ENCODE measurements at regions not wholly inside any gene's neighbourhood (a gene's known extent, or its start where the extent isn't known, plus 50 kb on each side); places are given as distances from the start of the nearest gene placed in this dataset.

GRCh38 chr4:14837860-14838259 is 164.4 kb upstream of the CPEB2 start (continued):
- TF ChIP-seq REST (IDR thresholded peaks at IDR 0.05): no peak

DNA sequence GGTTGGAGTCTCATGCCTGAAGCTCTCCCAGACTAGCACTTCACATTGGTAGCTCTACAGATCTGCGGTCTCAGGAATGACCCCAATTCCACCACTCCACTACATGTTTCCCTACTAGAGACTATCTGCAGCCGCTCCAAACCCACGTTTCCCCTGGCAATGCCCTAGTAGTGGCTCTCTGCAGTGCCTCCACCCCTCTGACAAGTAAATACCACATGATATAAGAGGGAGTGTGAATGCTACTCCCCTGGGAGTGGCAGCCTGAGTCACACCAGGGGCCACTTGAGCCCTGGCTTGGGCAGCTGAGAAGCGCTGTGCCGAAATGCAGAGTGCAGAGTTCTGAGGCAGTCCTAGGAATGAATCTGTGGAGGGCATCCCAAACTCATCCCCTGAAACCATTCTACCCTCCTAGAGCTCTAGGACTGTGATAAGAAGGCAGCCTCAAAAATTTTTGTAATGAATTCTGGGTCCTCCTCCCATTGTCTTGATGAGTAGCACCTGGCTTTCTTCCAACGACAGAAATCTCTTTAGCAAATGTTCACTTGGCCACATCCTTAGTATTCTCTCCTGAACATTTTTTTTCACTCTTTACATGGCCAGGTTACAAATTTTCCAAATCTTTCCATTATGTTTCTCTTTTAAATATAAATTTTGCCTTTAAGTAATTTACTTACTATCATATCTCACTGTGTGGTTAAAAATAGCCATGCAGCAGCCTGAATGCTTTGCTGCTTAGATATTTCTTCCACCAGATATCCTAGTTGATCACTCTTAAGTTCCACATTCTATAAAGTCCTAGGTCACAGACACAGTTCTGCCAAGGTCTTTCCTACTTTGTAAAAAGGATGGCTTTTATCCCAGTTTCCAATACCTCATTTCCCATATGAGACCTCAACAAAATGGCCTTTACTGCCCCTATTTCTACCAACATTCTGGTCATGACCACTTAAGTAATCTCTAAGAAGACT is 160.2 kb upstream of the CPEB2 start:
- no peak for TF ChIP-seq HNF4A (conservative IDR thresholded peaks at IDR 0.05)
- no peak for TF ChIP-seq SP1 (IDR thresholded peaks at IDR 0.05)
- TF ChIP-seq RXRA (IDR thresholded peaks at IDR 0.05): no peak
- TF ChIP-seq RAD21 (IDR thresholded peaks at IDR 0.05): no peak
- no peak for TF ChIP-seq HNF4G (IDR thresholded peaks at IDR 0.05)
- TF ChIP-seq GABPA (IDR thresholded peaks at IDR 0.05 in 1 of 2, conservative IDR thresholded peaks at IDR 0.05 in 1 of 2): no peak
- TF ChIP-seq EGR1 (IDR thresholded peaks at IDR 0.05; ENCODE audit: low read depth in 2 of 2): no peak
- TF ChIP-seq TAF1 (conservative IDR thresholded peaks at IDR 0.05): no peak
- TF ChIP-seq NR2F2 (IDR thresholded peaks at IDR 0.05): no peak
- TF ChIP-seq JUND (IDR thresholded peaks at IDR 0.05): no peak
- TF ChIP-seq, protein P1, sequence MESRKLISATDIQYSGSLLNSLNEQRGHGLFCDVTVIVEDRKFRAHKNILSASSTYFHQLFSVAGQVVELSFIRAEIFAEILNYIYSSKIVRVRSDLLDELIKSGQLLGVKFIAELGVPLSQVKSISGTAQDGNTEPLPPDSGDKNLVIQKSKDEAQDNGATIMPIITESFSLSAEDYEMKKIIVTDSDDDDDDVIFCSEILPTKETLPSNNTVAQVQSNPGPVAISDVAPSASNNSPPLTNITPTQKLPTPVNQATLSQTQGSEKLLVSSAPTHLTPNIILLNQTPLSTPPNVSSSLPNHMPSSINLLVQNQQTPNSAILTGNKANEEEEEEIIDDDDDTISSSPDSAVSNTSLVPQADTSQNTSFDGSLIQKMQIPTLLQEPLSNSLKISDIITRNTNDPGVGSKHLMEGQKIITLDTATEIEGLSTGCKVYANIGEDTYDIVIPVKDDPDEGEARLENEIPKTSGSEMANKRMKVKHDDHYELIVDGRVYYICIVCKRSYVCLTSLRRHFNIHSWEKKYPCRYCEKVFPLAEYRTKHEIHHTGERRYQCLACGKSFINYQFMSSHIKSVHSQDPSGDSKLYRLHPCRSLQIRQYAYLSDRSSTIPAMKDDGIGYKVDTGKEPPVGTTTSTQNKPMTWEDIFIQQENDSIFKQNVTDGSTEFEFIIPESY (IDR thresholded peaks at IDR 0.05): no peak
- TF ChIP-seq, protein P2, sequence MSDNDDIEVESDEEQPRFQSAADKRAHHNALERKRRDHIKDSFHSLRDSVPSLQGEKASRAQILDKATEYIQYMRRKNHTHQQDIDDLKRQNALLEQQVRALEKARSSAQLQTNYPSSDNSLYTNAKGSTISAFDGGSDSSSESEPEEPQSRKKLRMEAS (IDR thresholded peaks at IDR 0.05): no peak
- no peak for TF ChIP-seq FOXA1 (IDR thresholded peaks at IDR 0.05)
- TF ChIP-seq, protein P3, sequence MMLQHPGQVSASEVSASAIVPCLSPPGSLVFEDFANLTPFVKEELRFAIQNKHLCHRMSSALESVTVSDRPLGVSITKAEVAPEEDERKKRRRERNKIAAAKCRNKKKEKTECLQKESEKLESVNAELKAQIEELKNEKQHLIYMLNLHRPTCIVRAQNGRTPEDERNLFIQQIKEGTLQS (IDR thresholded peaks at IDR 0.05): no peak
- no peak for TF ChIP-seq CTCF (IDR thresholded peaks at IDR 0.05; ENCODE audit: low read depth, low read length, missing input control)
- no peak for TF ChIP-seq FOXA2 (IDR thresholded peaks at IDR 0.05)
- no peak for TF ChIP-seq REST (IDR thresholded peaks at IDR 0.05)
- no peak for TF ChIP-seq YY1 (IDR thresholded peaks at IDR 0.05)
- H3K9me3 ChIP-seq (ENCODE audit: control insufficient read depth in 4 of 4, low read length in 3 of 4): peaks cover 0 to 4% (median 0%) of the 10 kb centered on the region in 4 donors
- no peak overlapping the region for H3K9ac ChIP-seq (ENCODE audit: low read depth in 1 of 2, low read length in 2 of 2)
- 81% methylated on average over 6 of the region's 6 CpGs for WGBS
- H3K4me1 ChIP-seq (ENCODE audit: control insufficient read depth in 4 of 4, insufficient read depth in 4 of 4, low read length in 3 of 4): no peaks in the 10 kb centered on the region
- H3K4me3 ChIP-seq (ENCODE audit: low read depth in 1 of 3, low read length in 3 of 3): no peak overlapping the region
- DNase-seq (ENCODE audit: low spot score): no peak
- no peak overlapping the region for H3K27ac ChIP-seq (ENCODE audit: low read depth in 1 of 2, low read length in 2 of 2)
- no peaks in the 10 kb centered on the region for H3K27me3 ChIP-seq (ENCODE audit: control insufficient read depth in 4 of 4, insufficient read depth in 4 of 4, low read length in 3 of 4)
- H3K36me3 ChIP-seq (ENCODE audit: control insufficient read depth in 4 of 4, insufficient read depth in 3 of 4, low read depth in 1 of 4, low read length in 3 of 4): no peaks in the 10 kb centered on the region

All from liver (tissue), 8 donors.